ENCODE measurements at regions not wholly inside any gene's neighbourhood (a gene's known extent, or its start where the extent isn't known, plus 50 kb on each side); places are given as distances from the start of the nearest gene placed in this dataset.

- no peak for DNase-seq (ENCODE audit: low spot score)
- in situ Hi-C loops (cut with MboI; ENCODE audit: low pct_unique_long_range_greater_than_20kb, low sequenced_read_pairs, unreplicated experiment) = no loop called here
- TF ChIP-seq, protein P1, sequence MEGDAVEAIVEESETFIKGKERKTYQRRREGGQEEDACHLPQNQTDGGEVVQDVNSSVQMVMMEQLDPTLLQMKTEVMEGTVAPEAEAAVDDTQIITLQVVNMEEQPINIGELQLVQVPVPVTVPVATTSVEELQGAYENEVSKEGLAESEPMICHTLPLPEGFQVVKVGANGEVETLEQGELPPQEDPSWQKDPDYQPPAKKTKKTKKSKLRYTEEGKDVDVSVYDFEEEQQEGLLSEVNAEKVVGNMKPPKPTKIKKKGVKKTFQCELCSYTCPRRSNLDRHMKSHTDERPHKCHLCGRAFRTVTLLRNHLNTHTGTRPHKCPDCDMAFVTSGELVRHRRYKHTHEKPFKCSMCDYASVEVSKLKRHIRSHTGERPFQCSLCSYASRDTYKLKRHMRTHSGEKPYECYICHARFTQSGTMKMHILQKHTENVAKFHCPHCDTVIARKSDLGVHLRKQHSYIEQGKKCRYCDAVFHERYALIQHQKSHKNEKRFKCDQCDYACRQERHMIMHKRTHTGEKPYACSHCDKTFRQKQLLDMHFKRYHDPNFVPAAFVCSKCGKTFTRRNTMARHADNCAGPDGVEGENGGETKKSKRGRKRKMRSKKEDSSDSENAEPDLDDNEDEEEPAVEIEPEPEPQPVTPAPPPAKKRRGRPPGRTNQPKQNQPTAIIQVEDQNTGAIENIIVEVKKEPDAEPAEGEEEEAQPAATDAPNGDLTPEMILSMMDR (IDR thresholded peaks at IDR 0.05; ENCODE audit: extremely low read depth, insufficient read depth, missing control alignments) = no peak
These were observed 50.4 kb upstream of the C11orf87 start for GRCh38 chr11:109371444-109372176.
